ENCODE measurements at regions not wholly inside any gene's neighbourhood (a gene's known extent, or its start where the extent isn't known, plus 50 kb on each side); places are given as distances from the start of the nearest gene placed in this dataset.

GRCh38 chr6:74287441-74287840, 591.4 kb downstream of the CD109 start:
- H3F3A ChIP-seq (ENCODE audit: insufficient read depth, low read length, poor library complexity, severe bottlenecking): no peaks in the 10 kb centered on the region
- H3K9me2 ChIP-seq (ENCODE audit: insufficient read depth, low read length): no peaks in the 10 kb centered on the region
- H3K27me3 ChIP-seq (ENCODE audit: insufficient read depth, low read depth, low read length): no peaks in the 10 kb centered on the region
- H3K4me2 ChIP-seq (ENCODE audit: low read length): no peak overlapping the region
- H4K20me1 ChIP-seq (ENCODE audit: insufficient read depth): no peaks in the 10 kb centered on the region
- no peak overlapping the region for H3K27ac ChIP-seq (ENCODE audit: low read length)
- H3K4me3 ChIP-seq (ENCODE audit: low read length): no peak overlapping the region
- TF ChIP-seq RAD21 (conservative IDR thresholded peaks at IDR 0.05) (no peak), TAF1 (IDR thresholded peaks at IDR 0.05; ENCODE audit: low read depth) (no peak)
- TF ChIP-seq, protein P1, sequence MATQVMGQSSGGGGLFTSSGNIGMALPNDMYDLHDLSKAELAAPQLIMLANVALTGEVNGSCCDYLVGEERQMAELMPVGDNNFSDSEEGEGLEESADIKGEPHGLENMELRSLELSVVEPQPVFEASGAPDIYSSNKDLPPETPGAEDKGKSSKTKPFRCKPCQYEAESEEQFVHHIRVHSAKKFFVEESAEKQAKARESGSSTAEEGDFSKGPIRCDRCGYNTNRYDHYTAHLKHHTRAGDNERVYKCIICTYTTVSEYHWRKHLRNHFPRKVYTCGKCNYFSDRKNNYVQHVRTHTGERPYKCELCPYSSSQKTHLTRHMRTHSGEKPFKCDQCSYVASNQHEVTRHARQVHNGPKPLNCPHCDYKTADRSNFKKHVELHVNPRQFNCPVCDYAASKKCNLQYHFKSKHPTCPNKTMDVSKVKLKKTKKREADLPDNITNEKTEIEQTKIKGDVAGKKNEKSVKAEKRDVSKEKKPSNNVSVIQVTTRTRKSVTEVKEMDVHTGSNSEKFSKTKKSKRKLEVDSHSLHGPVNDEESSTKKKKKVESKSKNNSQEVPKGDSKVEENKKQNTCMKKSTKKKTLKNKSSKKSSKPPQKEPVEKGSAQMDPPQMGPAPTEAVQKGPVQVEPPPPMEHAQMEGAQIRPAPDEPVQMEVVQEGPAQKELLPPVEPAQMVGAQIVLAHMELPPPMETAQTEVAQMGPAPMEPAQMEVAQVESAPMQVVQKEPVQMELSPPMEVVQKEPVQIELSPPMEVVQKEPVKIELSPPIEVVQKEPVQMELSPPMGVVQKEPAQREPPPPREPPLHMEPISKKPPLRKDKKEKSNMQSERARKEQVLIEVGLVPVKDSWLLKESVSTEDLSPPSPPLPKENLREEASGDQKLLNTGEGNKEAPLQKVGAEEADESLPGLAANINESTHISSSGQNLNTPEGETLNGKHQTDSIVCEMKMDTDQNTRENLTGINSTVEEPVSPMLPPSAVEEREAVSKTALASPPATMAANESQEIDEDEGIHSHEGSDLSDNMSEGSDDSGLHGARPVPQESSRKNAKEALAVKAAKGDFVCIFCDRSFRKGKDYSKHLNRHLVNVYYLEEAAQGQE (IDR thresholded peaks at IDR 0.05; ENCODE audit: borderline replicate concordance): no peak
- no peaks in the 10 kb centered on the region for H3K9me3 ChIP-seq (ENCODE audit: low read length)
- H2AFZ ChIP-seq (ENCODE audit: low read depth, low read length): no peak overlapping the region
- no peaks in the 10 kb centered on the region for H3K36me3 ChIP-seq (ENCODE audit: insufficient read depth, low read length)
- H3K79me2 ChIP-seq (replicated peaks; ENCODE audit: insufficient read depth, low read length): no peaks in the 10 kb centered on the region
- H3K9ac ChIP-seq (ENCODE audit: low read length): no peak overlapping the region

- Histone ChIP-seq H2AFZ (ENCODE audit: low read depth, low read length) (no peak overlapping the region), H3K36me3 (ENCODE audit: insufficient read depth, low read length) (no peaks in the 10 kb centered on the region), H3K9me3 (ENCODE audit: low read length) (no peaks in the 10 kb centered on the region), H3K4me3 (ENCODE audit: low read length) (no peak overlapping the region), H3K9me2 (ENCODE audit: insufficient read depth, low read length) (no peaks in the 10 kb centered on the region), H3K27me3 (ENCODE audit: insufficient read depth, low read depth, low read length) (no peaks in the 10 kb centered on the region), H3K27ac (ENCODE audit: low read length) (no peak overlapping the region), H3K79me2 (replicated peaks; ENCODE audit: insufficient read depth, low read length) (no peaks in the 10 kb centered on the region), H3F3A (ENCODE audit: insufficient read depth, low read length, poor library complexity, severe bottlenecking) (no peaks in the 10 kb centered on the region), H4K20me1 (ENCODE audit: insufficient read depth) (no peaks in the 10 kb centered on the region), H3K9ac (ENCODE audit: low read length) (no peak overlapping the region), H3K4me2 (ENCODE audit: low read length) (no peak overlapping the region)
- TF ChIP-seq SMC3 (conservative IDR thresholded peaks at IDR 0.05; ENCODE audit: poor library complexity): no peak
- no peak for TF ChIP-seq MXI1 (conservative IDR thresholded peaks at IDR 0.05; ENCODE audit: poor library complexity, severe bottlenecking)
- no peak for TF ChIP-seq EZH2 (IDR thresholded peaks at IDR 0.05; ENCODE audit: borderline replicate concordance, insufficient read depth, low read length, poor library complexity, severe bottlenecking)
- TF ChIP-seq, protein P1 (IDR thresholded peaks at IDR 0.05; ENCODE audit: borderline replicate concordance): no peak
- no peak for TF ChIP-seq POLR2AphosphoS5 (IDR thresholded peaks at IDR 0.05)
- no peak for TF ChIP-seq TAF1 (IDR thresholded peaks at IDR 0.05; ENCODE audit: low read depth)
- no peak for TF ChIP-seq EP300 (conservative IDR thresholded peaks at IDR 0.05; ENCODE audit: poor library complexity, severe bottlenecking)
- TF ChIP-seq, protein P2, sequence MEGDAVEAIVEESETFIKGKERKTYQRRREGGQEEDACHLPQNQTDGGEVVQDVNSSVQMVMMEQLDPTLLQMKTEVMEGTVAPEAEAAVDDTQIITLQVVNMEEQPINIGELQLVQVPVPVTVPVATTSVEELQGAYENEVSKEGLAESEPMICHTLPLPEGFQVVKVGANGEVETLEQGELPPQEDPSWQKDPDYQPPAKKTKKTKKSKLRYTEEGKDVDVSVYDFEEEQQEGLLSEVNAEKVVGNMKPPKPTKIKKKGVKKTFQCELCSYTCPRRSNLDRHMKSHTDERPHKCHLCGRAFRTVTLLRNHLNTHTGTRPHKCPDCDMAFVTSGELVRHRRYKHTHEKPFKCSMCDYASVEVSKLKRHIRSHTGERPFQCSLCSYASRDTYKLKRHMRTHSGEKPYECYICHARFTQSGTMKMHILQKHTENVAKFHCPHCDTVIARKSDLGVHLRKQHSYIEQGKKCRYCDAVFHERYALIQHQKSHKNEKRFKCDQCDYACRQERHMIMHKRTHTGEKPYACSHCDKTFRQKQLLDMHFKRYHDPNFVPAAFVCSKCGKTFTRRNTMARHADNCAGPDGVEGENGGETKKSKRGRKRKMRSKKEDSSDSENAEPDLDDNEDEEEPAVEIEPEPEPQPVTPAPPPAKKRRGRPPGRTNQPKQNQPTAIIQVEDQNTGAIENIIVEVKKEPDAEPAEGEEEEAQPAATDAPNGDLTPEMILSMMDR (IDR thresholded peaks at IDR 0.05; ENCODE audit: poor library complexity, severe bottlenecking): no peak
- TF ChIP-seq RAD21 (conservative IDR thresholded peaks at IDR 0.05): no peak
These were observed 588.3 kb downstream of the CD109 start for GRCh38 chr6:74284284-74284683.

All from neural cell (in vitro differentiated cells).